Mucosa of descending colon (tissue), 3 donors: ENCODE measurements at regions not wholly inside any gene's neighbourhood (a gene's known extent, or its start where the extent isn't known, plus 50 kb on each side); places are given as distances from the start of the nearest gene placed in this dataset.
"Not testable (repeated sequence)": the region's sequence is repeated elsewhere in the genome, so short reads cannot be mapped to it uniquely, and the experiment has no call there.

Source experiments
- ATAC-seq: fragments of 200-7000 bp; cut with Tn5 transposase; one replicate; pipeline ENCODE4 v1.9.1; 2020; ENCODE audit warnings: mild to moderate bottlenecking, moderate library complexity
- DNase-seq, 3 donors: peaks; one replicate each; pipeline ENCODE4 v3.0.0-alpha.2; 2020
- H3K36me3 ChIP-seq: fragments of 200-600 bp; one replicate; pipeline ENCODE4 v1.8.0; 2021; ENCODE audit warnings: low read depth, mild to moderate bottlenecking
- H3K4me1 ChIP-seq: fragments of 200-600 bp; one replicate; pipeline ENCODE4 v1.8.0; 2021; ENCODE audit warnings: low read depth, mild to moderate bottlenecking
- H3K4me3 ChIP-seq: fragments of 200-600 bp; one replicate; pipeline ENCODE4 v1.8.0; 2021; ENCODE audit warnings: mild to moderate bottlenecking
- H3K9me3 ChIP-seq: fragments of 200-600 bp; one replicate; pipeline ENCODE4 v1.8.0; 2021; ENCODE audit warnings: mild to moderate bottlenecking
- CTCF ChIP-seq: fragments of 200-600 bp; IDR thresholded peaks from one replicate; pipeline ENCODE4 v1.8.0; 2022; ENCODE audit warnings: antibody characterized with exemption, mild to moderate bottlenecking
- intact Hi-C, 2 donors: fragments of 100-400 bp; cut with DNase I in 1 of 2; cut with micrococcal nuclease in 1 of 2; formaldehyde crosslinking; loops; one replicate each; pipeline versions ENCODE4 v1.11.0 to v1.11.1; 2022; cut with DNase I, micrococcal nuclease
- donor health status: DM: no; HTN: no; CAD: no; lungs with moderate emphysema.
- donor health status: DM: no; HTN: no; CAD: no.
- donor health status: DM: no; HTN: yes; CAD: no.

DNA sequence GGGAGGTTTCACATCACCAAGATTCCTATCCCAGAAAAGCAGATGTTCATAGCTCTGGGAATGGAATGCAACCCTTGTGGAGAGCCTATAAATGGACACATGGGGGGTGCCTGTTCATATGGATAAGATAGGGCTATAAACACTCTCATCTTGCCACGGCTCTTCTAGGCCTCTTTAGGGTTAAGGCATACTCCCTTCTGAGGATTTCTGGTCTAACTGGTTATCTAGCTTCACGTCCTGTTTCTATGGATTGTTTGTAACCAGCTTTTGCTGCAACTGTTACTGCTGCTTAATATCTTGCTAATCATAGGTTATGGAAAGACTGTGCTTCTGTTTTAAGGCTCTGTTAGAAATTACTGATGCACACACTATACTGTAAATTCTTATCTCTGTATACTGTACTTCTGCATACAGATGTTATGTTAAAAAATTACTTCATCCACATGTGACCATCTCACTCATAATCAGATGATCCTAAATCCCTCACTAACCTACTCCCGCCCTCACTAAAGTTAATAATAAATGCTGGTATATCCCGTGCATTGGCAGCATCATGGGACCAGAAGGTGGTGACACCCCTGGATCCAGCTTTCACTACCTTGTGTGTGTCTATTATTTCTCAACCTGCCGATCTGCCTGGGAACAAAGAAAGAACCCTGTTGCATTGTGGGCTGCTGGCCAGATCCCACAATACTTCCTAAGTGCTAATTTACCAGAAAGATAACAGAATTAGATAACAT lies 68.7 kb downstream of the PRKAB2 start:
- H3K36me3 ChIP-seq, DNase-seq, H3K4me1 ChIP-seq, H3K4me3 ChIP-seq, intact Hi-C loops, ATAC-seq, H3K9me3 ChIP-seq: not testable (repeated sequence)

DNA sequence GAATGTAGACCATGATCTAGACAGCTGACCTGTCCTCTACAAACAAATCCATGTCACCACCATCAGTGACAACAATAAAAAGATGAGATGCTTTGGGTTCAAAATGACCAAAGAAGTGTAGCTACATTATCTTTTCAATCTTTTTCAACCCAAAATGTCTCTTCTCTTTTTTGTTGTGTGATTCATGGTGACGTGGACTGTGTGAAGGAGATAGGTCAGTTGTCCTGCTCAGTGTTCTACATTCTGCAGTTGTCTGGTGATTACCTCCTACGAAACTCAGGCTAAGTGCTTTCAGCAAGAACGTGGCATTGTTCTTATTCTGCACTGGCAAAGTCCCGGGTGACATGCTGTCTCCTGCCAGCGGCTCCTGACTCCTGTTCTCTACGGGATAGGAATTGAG lies 73.1 kb downstream of the PRKAB2 start:
- no peak for DNase-seq
- no peaks in the 10 kb centered on the region for H3K9me3 ChIP-seq
- intact Hi-C loops: no loop called here
- H3K4me3 ChIP-seq: no peak overlapping the region
- H3K4me1 ChIP-seq: no peaks in the 10 kb centered on the region
- no peak for TF ChIP-seq CTCF
- H3K36me3 ChIP-seq: no peaks in the 10 kb centered on the region
- no peak for ATAC-seq

- ATAC-seq, H3K36me3 ChIP-seq, H3K4me1 ChIP-seq, intact Hi-C loops, H3K9me3 ChIP-seq, H3K4me3 ChIP-seq: not testable (repeated sequence)
- peak in 2 of 3 donors; percentile 60 to 65 for DNase-seq
Measured at GRCh38 chr1:147098338-147098973, 73.8 kb downstream of the PRKAB2 start.

GRCh38 chr1:147095691-147096090 lies 76.6 kb downstream of the PRKAB2 start:
- Histone ChIP-seq H3K4me1 (no peaks in the 10 kb centered on the region), H3K36me3 (no peaks in the 10 kb centered on the region), H3K9me3 (no peaks in the 10 kb centered on the region), H3K4me3 (no peak overlapping the region)
- DNase-seq (no peak), ATAC-seq (no peak)
- intact Hi-C loops: no loop called here
- TF ChIP-seq CTCF: no peak

GRCh38 chr1:147091801-147092200 lies 80.5 kb downstream of the PRKAB2 start:
- ATAC-seq (no peak), DNase-seq (no peak)
- H3K4me1 ChIP-seq: no peaks in the 10 kb centered on the region
- TF ChIP-seq CTCF: no peak
- H3K36me3 ChIP-seq: no peaks in the 10 kb centered on the region
- no peak overlapping the region for H3K4me3 ChIP-seq
- intact Hi-C loops: no loop called here
- H3K9me3 ChIP-seq: no peaks in the 10 kb centered on the region

- intact Hi-C loops: no loop called here
- no peak for DNase-seq
- Histone ChIP-seq H3K4me3 (no peak overlapping the region), H3K4me1 (no peaks in the 10 kb centered on the region), H3K36me3 (no peaks in the 10 kb centered on the region), H3K9me3 (no peaks in the 10 kb centered on the region)
- no peak for ATAC-seq
- no peak for TF ChIP-seq CTCF
Measured at GRCh38 chr1:147089457-147089856, 82.8 kb downstream of the PRKAB2 start.
